ENCODE measurements at regions not wholly inside any gene's neighbourhood (a gene's known extent, or its start where the extent isn't known, plus 50 kb on each side); places are given as distances from the start of the nearest gene placed in this dataset.

DNA sequence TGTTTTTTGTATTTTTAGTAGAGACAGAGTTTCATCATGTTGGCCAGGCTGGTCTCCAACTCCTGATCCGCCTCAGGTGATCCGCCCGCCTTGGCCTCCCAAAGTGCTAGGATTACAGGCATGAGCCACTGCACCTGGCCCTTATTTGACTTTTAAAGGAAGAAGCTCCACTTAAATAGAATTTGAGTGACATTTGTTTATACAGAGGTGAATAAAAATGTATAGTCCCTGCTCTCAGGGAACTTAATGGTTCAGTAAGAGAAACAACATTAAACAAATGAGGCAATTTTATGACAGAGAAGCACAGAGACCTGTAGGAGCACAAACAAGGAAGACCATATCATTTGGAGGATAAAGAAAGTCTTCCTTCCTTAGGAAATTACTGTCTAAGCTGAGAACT is 65.7 kb downstream of the C9orf152 start:
- TF ChIP-seq EZH2 (IDR thresholded peaks at IDR 0.05; ENCODE audit: borderline replicate concordance): no peak
- TF ChIP-seq, protein P1, sequence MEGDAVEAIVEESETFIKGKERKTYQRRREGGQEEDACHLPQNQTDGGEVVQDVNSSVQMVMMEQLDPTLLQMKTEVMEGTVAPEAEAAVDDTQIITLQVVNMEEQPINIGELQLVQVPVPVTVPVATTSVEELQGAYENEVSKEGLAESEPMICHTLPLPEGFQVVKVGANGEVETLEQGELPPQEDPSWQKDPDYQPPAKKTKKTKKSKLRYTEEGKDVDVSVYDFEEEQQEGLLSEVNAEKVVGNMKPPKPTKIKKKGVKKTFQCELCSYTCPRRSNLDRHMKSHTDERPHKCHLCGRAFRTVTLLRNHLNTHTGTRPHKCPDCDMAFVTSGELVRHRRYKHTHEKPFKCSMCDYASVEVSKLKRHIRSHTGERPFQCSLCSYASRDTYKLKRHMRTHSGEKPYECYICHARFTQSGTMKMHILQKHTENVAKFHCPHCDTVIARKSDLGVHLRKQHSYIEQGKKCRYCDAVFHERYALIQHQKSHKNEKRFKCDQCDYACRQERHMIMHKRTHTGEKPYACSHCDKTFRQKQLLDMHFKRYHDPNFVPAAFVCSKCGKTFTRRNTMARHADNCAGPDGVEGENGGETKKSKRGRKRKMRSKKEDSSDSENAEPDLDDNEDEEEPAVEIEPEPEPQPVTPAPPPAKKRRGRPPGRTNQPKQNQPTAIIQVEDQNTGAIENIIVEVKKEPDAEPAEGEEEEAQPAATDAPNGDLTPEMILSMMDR (IDR thresholded peaks at IDR 0.05; ENCODE audit: poor library complexity): no peak
- TF ChIP-seq EZH2phosphoT487 (IDR thresholded peaks at IDR 0.05; ENCODE audit: low read depth, severe bottlenecking, unreplicated experiment): no peak
- Histone ChIP-seq H3K36me3 (replicated peaks; ENCODE audit: insufficient read depth, low read depth) (no peaks in the 10 kb centered on the region), H2AFZ (no peak overlapping the region), H3K4me3 (no peak overlapping the region), H3K9me3 (ENCODE audit: low read depth) (no peaks in the 10 kb centered on the region), H3K4me1 (ENCODE audit: insufficient read depth) (no peaks in the 10 kb centered on the region), H4K20me1 (ENCODE audit: insufficient read depth, poor library complexity, severe bottlenecking) (peaks cover 9% of the 10 kb centered on the region), H3K9me2 (replicated peaks; ENCODE audit: insufficient read depth) (no peaks in the 10 kb centered on the region), H3K79me2 (peaks cover 86% of the 10 kb centered on the region), H3K27me3 (no peaks in the 10 kb centered on the region), H3K27ac (peak overlapping the region; percentile 22), H3K4me2 (no peak overlapping the region)
- 92% methylated on average over 3 of the region's 3 CpGs for WGBS (ENCODE audit: low lambda C conversion rate, missing lambda C conversion rate)
- no peak for DNase-seq (ENCODE audit: low spot score)

DNA sequence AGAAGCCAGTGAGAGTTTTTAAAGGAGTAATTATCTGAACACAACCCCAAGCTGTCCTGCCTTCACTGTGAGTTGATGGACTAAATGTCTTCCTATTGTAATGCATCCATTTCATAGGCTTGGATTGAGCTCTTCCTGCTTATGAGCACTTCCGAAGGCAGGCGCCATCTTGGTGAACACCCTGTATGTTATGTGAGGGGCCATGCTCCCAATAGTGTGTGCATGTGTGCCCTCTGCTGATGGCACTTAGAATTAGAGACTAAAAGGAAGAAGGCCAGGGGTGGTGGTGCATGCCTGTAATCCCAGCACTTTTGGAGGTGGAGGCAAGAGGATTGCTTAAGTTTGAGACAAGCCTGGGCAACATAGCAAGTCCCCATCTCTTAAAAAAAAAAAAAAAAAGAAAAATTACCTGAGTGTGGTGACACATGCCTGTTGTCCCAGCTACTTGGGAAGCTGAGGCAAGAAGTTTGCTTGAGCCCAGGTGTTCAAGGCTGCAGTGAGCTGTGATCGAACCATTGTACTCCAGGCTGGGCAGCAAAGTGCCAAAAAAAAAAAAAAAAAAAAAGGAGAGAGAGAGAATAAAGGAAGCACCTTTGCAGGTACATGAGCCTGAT is 65.0 kb downstream of the C9orf152 start:
- H2AFZ ChIP-seq: no peak overlapping the region
- H3K4me2 ChIP-seq: no peak overlapping the region
- peaks cover 15% of the 10 kb centered on the region for H4K20me1 ChIP-seq (ENCODE audit: insufficient read depth, poor library complexity, severe bottlenecking)
- H3K9me3 ChIP-seq (ENCODE audit: low read depth): no peaks in the 10 kb centered on the region
- H3K4me3 ChIP-seq: no peak overlapping the region
- 98% methylated on average over 3 of the region's 3 CpGs for WGBS (ENCODE audit: low lambda C conversion rate, missing lambda C conversion rate)
- H3K36me3 ChIP-seq (replicated peaks; ENCODE audit: insufficient read depth, low read depth): no peaks in the 10 kb centered on the region
- H3K27me3 ChIP-seq: no peaks in the 10 kb centered on the region
- no peaks in the 10 kb centered on the region for H3K9me2 ChIP-seq (replicated peaks; ENCODE audit: insufficient read depth)
- no peaks in the 10 kb centered on the region for H3K4me1 ChIP-seq (ENCODE audit: insufficient read depth)
- DNase-seq (ENCODE audit: low spot score): no peak
- peaks cover 86% of the 10 kb centered on the region for H3K79me2 ChIP-seq
- TF ChIP-seq, protein P1 (IDR thresholded peaks at IDR 0.05; ENCODE audit: poor library complexity): peak; percentile 10
- TF ChIP-seq EZH2phosphoT487 (IDR thresholded peaks at IDR 0.05; ENCODE audit: low read depth, severe bottlenecking, unreplicated experiment): no peak
- no peak overlapping the region for H3K27ac ChIP-seq

DNA sequence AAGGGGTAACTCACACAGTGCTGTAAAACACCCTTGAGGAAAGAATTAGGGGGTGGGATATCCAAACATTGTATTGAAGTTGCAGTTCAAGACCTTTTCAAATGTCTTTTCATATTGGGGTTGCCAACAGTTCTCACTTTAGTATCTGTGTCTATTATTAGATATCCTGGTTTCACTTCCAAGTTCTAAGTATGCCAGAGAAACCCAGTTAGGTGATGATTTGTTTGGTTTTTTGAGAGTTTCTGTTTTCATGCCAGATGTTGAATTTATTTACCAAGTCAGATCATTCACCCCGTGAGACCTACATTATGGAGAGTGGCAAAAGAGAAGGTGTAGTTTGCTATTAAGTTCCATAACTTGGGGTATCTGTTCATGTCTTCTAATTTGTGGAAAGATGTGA is 64.5 kb downstream of the C9orf152 start:
- no peak overlapping the region for H3K4me3 ChIP-seq
- 82% methylated on average over 1 of the region's 1 CpG for WGBS (ENCODE audit: low lambda C conversion rate, missing lambda C conversion rate)
- H3K4me1 ChIP-seq (ENCODE audit: insufficient read depth): no peaks in the 10 kb centered on the region
- H3K4me2 ChIP-seq: no peak overlapping the region
- H2AFZ ChIP-seq: no peak overlapping the region
- no peaks in the 10 kb centered on the region for H3K27me3 ChIP-seq
- H3K79me2 ChIP-seq: peaks cover 86% of the 10 kb centered on the region
- H4K20me1 ChIP-seq (ENCODE audit: insufficient read depth, poor library complexity, severe bottlenecking): peaks cover 18% of the 10 kb centered on the region
- TF ChIP-seq EZH2 (IDR thresholded peaks at IDR 0.05; ENCODE audit: borderline replicate concordance) (no peak), EZH2phosphoT487 (IDR thresholded peaks at IDR 0.05; ENCODE audit: low read depth, severe bottlenecking, unreplicated experiment) (no peak)
- H3K9me2 ChIP-seq (replicated peaks; ENCODE audit: insufficient read depth): no peaks in the 10 kb centered on the region
- no peak overlapping the region for H3K27ac ChIP-seq
- H3K36me3 ChIP-seq (replicated peaks; ENCODE audit: insufficient read depth, low read depth): no peaks in the 10 kb centered on the region
- no peak for DNase-seq (ENCODE audit: low spot score)
- no peaks in the 10 kb centered on the region for H3K9me3 ChIP-seq (ENCODE audit: low read depth)

DNA sequence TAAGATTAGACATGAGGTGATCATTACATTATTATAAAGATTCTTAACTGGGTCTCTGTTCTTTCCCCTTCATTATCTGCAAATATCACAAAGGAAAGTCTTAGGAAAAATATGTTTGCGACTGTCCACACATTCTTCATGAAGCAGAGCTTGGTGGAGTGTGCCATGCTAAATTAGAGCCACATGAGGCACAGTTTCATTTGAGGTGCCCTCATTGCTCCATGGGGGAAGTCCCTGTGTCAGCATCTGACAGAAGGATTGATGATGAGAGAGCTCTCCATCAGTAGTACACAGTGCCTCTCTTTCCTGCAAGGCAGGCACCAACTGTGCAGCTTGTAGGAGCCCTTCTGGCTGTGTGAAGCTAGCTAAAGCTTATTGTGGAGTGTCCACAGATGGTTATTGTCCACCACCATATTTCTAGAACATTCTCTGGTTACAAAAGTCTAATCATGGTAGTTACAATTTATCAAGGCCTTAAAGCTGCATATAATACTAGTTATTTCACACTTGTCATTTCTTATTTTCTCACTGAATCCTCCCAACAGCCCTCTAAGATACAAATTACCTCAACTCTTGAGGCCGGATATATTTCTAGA is 63.9 kb downstream of the C9orf152 start:
- Histone ChIP-seq H3K27ac (no peak overlapping the region), H3K27me3 (no peaks in the 10 kb centered on the region)
- 98% methylated on average over 2 of the region's 2 CpGs for WGBS (ENCODE audit: low lambda C conversion rate, missing lambda C conversion rate)

More for the DNA sequence above, 63.9 kb downstream of the C9orf152 start:
- H2AFZ ChIP-seq: no peak overlapping the region
- no peaks in the 10 kb centered on the region for H3K36me3 ChIP-seq (replicated peaks; ENCODE audit: insufficient read depth, low read depth)
- peaks cover 18% of the 10 kb centered on the region for H4K20me1 ChIP-seq (ENCODE audit: insufficient read depth, poor library complexity, severe bottlenecking)
- no peaks in the 10 kb centered on the region for H3K9me3 ChIP-seq (ENCODE audit: low read depth)
- TF ChIP-seq, protein P1 (IDR thresholded peaks at IDR 0.05; ENCODE audit: poor library complexity): no peak
- no peak for TF ChIP-seq EZH2phosphoT487 (IDR thresholded peaks at IDR 0.05; ENCODE audit: low read depth, severe bottlenecking, unreplicated experiment)
- no peak for TF ChIP-seq EZH2 (IDR thresholded peaks at IDR 0.05; ENCODE audit: borderline replicate concordance)
- no peak for DNase-seq (ENCODE audit: low spot score)
- no peaks in the 10 kb centered on the region for H3K4me1 ChIP-seq (ENCODE audit: insufficient read depth)
- no peak overlapping the region for H3K4me3 ChIP-seq
- peaks cover 85% of the 10 kb centered on the region for H3K79me2 ChIP-seq
- no peaks in the 10 kb centered on the region for H3K9me2 ChIP-seq (replicated peaks; ENCODE audit: insufficient read depth)
- no peak overlapping the region for H3K4me2 ChIP-seq

Data from hepatocyte (in vitro differentiated cells).